HepG2 (cell line): ENCODE measurements at regions not wholly inside any gene's neighbourhood (a gene's known extent, or its start where the extent isn't known, plus 50 kb on each side); places are given as distances from the start of the nearest gene placed in this dataset.

ENCODE experiments used
- FUBP1 ChIP-seq: sonication (generic); formaldehyde crosslinking; IDR thresholded peaks from 2 replicates; pipeline ENCODE4 v1.5.1; 2020; ENCODE audit warnings: missing genetic modification reagents, mild to moderate bottlenecking, borderline replicate concordance
- HNF1A ChIP-seq, 2 experiments: sonication (generic) in 1 of 2; formaldehyde crosslinking in 1 of 2; IDR thresholded peaks; 2 replicates each; pipeline versions ENCODE4 v1.4.0 to v1.6.1; 2016 to 2020; ENCODE audit warnings: borderline replicate concordance in 1 of 2, low read depth in 1 of 2, mild to moderate bottlenecking in 1 of 2, missing genetic modification reagents in 1 of 2
- IKZF1 ChIP-seq: fragments of 450-650 bp; IDR thresholded peaks from 2 replicates; pipeline ENCODE4 v1.7.1; 2016
- MAFK ChIP-seq, 2 experiments: IDR thresholded peaks in 1 of 2; conservative IDR thresholded peaks in 1 of 2; 2 replicates each; pipeline ENCODE4 v1.6.1; 2011; ENCODE audit warnings: improper control_type of control experiment in 2 of 2, low read length in 2 of 2
- RARA ChIP-seq: IDR thresholded peaks from 2 replicates; pipeline ENCODE4 v1.6.1; 2016; ENCODE audit warnings: missing genetic modification reagents, missing compliant biosample characterization
- TMF1 ChIP-seq: sonication (generic); formaldehyde crosslinking; IDR thresholded peaks from 2 replicates; pipeline ENCODE4 v1.8.1; 2022; ENCODE audit warnings: low read depth, missing genetic modification reagents
- ZBTB33 ChIP-seq: sonication (generic); formaldehyde crosslinking; IDR thresholded peaks from 2 replicates; pipeline ENCODE4 v1.4.0; 2020; ENCODE audit warnings: missing genetic modification reagents
- ZFP62 ChIP-seq: sonication (generic); formaldehyde crosslinking; IDR thresholded peaks from 2 replicates; pipeline ENCODE4 v1.4.0; 2020; ENCODE audit warnings: missing genetic modification reagents
- ZNF343 ChIP-seq: sonication (generic); formaldehyde crosslinking; IDR thresholded peaks from 2 replicates; pipeline ENCODE4 v1.4.0; 2020; ENCODE audit warnings: mild to moderate bottlenecking, missing genetic modification reagents
- ZNF460 ChIP-seq: sonication (generic); formaldehyde crosslinking; IDR thresholded peaks from 2 replicates; pipeline ENCODE4 v1.5.1; 2020; ENCODE audit warnings: missing genetic modification reagents, mild to moderate bottlenecking, borderline replicate concordance
- ZNF879 ChIP-seq: sonication (generic); formaldehyde crosslinking; IDR thresholded peaks from 2 replicates; pipeline ENCODE4 v1.8.1; 2023; ENCODE audit warnings: missing genetic modification reagents
- TF ChIP-seq, protein P1 (sequence below): sonication (generic); formaldehyde crosslinking; IDR thresholded peaks from 2 replicates; pipeline ENCODE4 v1.9.0; 2021; ENCODE audit warnings: mild to moderate bottlenecking, missing genetic modification reagents

GRCh38 chr17:72518753-72519597, 398.2 kb downstream of the SOX9 start (continued):
- TF ChIP-seq, protein P1, sequence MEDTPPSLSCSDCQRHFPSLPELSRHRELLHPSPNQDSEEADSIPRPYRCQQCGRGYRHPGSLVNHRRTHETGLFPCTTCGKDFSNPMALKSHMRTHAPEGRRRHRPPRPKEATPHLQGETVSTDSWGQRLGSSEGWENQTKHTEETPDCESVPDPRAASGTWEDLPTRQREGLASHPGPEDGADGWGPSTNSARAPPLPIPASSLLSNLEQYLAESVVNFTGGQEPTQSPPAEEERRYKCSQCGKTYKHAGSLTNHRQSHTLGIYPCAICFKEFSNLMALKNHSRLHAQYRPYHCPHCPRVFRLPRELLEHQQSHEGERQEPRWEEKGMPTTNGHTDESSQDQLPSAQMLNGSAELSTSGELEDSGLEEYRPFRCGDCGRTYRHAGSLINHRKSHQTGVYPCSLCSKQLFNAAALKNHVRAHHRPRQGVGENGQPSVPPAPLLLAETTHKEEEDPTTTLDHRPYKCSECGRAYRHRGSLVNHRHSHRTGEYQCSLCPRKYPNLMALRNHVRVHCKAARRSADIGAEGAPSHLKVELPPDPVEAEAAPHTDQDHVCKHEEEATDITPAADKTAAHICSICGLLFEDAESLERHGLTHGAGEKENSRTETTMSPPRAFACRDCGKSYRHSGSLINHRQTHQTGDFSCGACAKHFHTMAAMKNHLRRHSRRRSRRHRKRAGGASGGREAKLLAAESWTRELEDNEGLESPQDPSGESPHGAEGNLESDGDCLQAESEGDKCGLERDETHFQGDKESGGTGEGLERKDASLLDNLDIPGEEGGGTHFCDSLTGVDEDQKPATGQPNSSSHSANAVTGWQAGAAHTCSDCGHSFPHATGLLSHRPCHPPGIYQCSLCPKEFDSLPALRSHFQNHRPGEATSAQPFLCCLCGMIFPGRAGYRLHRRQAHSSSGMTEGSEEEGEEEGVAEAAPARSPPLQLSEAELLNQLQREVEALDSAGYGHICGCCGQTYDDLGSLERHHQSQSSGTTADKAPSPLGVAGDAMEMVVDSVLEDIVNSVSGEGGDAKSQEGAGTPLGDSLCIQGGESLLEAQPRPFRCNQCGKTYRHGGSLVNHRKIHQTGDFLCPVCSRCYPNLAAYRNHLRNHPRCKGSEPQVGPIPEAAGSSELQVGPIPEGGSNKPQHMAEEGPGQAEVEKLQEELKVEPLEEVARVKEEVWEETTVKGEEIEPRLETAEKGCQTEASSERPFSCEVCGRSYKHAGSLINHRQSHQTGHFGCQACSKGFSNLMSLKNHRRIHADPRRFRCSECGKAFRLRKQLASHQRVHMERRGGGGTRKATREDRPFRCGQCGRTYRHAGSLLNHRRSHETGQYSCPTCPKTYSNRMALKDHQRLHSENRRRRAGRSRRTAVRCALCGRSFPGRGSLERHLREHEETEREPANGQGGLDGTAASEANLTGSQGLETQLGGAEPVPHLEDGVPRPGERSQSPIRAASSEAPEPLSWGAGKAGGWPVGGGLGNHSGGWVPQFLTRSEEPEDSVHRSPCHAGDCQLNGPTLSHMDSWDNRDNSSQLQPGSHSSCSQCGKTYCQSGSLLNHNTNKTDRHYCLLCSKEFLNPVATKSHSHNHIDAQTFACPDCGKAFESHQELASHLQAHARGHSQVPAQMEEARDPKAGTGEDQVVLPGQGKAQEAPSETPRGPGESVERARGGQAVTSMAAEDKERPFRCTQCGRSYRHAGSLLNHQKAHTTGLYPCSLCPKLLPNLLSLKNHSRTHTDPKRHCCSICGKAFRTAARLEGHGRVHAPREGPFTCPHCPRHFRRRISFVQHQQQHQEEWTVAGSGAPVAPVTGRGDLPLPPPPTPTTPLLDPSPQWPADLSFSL (CRISPR knock-in tag): no peak
- TF ChIP-seq ZNF879 (no peak), ZNF343 (CRISPR knock-in tag) (no peak), ZNF460 (no peak), MAFK (conservative IDR thresholded peaks at IDR 0.05 in 1 of 2, IDR thresholded peaks at IDR 0.05 in 1 of 2; ENCODE audit: low read length in 2 of 2) (no peak), ZBTB33 (peak; percentile 53), RARA (CRISPR knock-in tag) (peak; percentile 88), FUBP1 (CRISPR knock-in tag) (no peak), TMF1 (no peak), ZFP62 (CRISPR knock-in tag) (no peak), HNF1A (IDR thresholded peaks at IDR 0.05; ENCODE audit: low read depth) (peak; percentile 75), HNF1A (CRISPR knock-in tag; IDR thresholded peaks at IDR 0.05; ENCODE audit: borderline replicate concordance) (peak; percentile 93), IKZF1 (no peak)
